ENCODE measurements at regions not wholly inside any gene's neighbourhood (a gene's known extent, or its start where the extent isn't known, plus 50 kb on each side); places are given as distances from the start of the nearest gene placed in this dataset.

GRCh38 chr2:153299809-153300208 lies 178.8 kb downstream of the RPRM start:
- TF ChIP-seq JUND (IDR thresholded peaks at IDR 0.05), result no peak
- TF ChIP-seq CTCF (IDR thresholded peaks at IDR 0.05), result no peak
